ENCODE measurements at regions not wholly inside any gene's neighbourhood (a gene's known extent, or its start where the extent isn't known, plus 50 kb on each side); places are given as distances from the start of the nearest gene placed in this dataset.

GRCh38 chr2:208545403-208546042, 138.9 kb downstream of the PTH2R start:
- DNase-seq (ENCODE audit: low spot score): no peak

DNA sequence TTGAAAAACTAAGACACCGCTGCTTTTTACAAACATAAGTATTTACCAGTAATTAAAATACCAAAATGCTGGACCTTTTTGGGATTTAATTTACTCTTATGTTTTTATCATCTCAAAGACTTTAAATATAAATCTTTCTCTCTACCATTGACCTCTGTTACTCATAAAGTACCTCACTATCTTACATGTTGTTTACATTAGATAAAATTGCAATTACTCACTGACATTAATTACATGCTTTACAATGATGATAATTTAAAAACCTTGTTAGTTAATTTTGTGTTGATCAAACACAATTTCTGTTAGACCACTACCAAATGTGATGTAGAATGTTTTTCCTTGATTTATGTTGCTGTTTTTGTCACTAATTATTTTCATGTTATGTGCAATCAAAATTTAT, 139.5 kb downstream of the PTH2R start:
- no peak for DNase-seq (ENCODE audit: low spot score)

GRCh38 chr2:208546860-208547650, 140.5 kb downstream of the PTH2R start:
- DNase-seq (ENCODE audit: low spot score): no peak

- DNase-seq (ENCODE audit: low spot score): no peak
Observed at GRCh38 chr2:208548700-208549099, 142.1 kb downstream of the PTH2R start.

DNA sequence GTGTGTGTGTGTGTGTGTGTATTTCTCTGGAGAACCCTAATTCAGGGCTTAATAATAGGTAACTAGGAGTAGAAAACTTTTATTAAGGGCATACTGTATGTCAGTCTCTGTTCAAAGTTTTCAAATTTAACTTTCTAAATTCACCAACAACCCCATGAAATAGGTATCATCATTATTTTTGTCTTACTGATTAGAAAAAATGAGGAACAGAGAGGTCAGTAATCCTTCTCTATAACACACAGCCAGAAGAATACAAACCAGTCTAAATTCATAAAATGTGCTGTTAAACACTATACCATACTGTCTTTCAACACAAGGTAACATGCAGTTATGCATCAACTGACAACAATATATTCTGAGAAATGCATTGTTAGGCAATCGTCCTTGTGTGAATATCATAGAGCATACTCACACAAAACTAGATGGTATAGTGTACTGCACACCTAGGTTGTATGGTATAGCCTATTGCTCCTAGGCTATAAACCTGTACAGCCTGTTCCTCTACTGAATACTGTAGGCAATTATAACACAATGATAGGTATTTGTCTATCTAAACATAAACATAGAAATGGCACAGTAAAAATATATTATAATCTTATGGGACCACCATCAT, 143.1 kb downstream of the PTH2R start:
- no peak for DNase-seq (ENCODE audit: low spot score)

DNA sequence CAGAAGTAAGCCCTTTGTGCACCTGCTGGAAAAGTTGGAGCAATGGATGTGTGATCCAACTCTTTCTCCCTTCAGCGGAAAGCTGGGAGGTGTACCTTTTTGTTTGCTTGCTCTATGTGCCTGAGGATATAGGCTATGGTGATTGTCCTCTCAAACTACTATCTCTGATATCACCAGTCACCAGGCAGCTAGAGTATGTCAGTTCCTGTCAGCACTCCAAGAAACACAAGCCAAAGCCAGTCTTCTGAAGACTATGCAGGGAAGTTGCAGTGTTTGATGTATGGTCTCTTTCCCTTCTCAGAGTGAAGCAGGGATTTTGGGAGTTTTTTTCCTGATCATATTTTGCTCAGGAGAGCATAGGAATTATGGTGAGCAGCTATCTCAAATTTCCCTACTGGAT, 146.4 kb downstream of the PTH2R start:
- no peak for DNase-seq (ENCODE audit: low spot score)

DNA sequence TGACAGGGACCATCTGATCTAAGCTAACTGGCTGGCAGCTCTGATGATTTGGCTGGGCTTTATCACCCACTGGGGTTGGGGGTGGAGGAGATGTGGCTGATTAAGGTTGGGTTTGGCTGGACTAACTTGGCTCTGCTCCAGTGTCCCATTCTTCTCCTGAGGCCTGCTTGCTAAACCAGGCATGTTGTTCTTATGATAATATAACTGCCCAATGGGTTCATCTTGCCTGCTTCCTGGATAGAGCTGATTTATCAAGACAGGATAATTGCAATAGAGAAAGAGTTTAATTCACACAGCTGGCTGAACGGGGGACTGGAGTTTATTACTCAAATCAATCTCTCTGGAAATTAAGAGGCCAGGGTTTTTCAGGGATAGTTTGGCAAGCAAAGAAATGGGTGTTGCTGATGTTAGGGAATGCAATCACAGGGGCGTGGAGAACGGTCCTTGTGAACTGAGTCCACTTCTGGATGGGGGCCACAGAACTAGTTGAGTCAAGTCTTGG, 150.4 kb downstream of the PTH2R start:
- no peak for DNase-seq (ENCODE audit: low spot score)

DNA sequence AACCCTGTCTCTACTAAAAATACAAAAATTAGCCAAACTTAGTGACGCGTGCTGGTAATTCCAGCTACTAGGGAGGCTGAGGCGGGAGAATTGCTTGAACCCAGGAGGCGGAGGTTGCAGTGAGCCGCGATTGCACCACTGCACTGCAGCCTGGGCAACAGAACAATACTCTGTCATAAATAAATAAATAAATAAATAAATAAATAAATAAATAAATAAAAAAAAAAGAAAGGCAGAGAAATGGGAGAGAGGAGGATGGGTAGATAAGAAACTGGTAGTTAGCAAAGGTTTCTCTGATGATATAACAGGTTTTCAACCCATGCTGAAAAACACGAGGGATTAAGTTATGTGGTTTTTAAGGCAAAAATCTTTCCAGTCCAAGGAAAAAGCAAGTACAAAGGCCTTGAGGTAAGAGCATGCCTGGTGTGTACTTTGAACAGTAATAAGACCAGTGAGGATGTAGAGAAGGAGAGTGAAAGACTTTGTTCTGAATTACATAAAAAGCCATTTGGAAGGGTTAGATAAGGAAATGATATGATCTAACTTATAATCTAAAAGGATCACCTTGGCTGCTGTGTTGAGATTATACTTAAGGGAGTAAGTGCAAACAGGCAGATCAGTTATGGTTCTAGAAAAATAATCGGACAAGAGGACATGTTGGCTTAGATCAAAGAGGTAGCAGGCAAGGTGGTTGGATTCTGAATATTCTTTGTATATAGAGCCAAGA, 159.3 kb downstream of the PTH2R start:
- DNase-seq (ENCODE audit: low spot score): no peak

GRCh38 chr2:208568203-208568602, 161.6 kb downstream of the PTH2R start:
- no peak for DNase-seq (ENCODE audit: low spot score)

DNA sequence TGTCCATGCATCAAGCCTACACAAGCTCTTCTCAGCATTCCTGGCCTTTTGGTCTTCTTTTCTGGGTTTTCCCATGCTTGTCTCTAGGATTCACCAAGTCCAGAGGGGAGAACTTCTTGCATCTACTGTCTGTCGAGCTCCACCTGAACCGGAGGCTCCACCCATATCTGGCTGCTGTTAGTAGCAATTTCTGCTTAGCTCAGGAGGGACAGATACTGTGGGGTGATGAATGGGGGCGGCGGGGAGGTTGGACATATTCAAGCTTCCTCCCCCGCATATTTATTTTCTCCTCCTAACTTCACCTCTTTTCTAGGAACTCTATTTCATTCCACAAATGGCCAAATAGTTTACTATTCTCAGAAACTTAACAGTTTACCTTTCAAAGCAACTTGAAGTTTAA, 163.5 kb downstream of the PTH2R start:
- DNase-seq (ENCODE audit: low spot score): no peak

GRCh38 chr2:208570851-208571763, 164.5 kb downstream of the PTH2R start:
- DNase-seq (ENCODE audit: low spot score): no peak

GRCh38 chr2:208571764-208572131, 165.2 kb downstream of the PTH2R start:
- no peak for DNase-seq (ENCODE audit: low spot score)

GRCh38 chr2:208573569-208573968, 167.0 kb downstream of the PTH2R start:
- no peak for DNase-seq (ENCODE audit: low spot score)

DNA sequence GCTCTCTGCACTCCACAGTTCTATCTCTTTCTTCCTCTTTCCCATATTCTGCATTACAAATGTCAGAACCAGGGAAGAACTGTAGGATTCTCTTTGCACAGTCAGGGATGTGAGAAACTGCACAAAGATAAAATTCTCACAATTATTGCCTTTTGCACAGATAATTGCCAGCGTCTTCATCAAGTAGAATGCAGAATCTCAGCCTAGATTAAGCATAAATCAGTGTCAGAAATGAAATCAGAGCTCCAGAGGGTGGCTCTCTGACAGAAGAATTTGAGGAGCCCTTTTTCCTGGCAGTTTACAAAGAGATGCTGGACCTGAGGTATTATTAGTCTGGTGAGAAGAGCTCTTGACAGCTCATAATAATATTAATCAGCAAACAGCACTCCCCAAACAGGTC, 173.1 kb downstream of the PTH2R start:
- no peak for DNase-seq (ENCODE audit: low spot score)

DNA sequence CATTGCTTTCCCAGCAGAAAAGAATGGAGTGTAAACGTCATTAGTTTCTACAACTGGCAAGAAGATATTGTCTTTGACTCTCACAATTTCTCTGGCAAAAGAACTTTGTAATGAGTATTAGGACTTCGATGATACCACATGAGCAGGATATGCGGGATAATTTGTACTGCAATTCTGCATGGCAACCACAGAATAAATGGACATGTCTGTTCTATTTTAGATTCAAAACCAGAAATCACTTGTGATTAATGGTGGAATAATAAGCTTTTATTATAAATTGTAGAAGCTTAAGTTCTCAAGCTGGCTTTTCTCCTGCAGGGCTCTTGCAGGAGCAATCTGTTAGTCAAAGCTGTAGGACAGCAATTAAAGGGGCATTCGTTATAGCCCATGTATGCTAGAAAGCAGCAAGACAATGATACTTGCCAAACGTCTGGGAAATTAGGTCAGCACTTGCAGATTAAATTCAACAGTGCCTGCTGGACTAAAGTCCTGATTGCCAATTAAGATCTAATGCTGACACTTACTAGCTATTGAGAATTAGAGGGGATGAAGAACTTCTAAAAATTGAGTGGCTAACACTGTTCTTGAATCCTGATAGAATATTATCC, 177.9 kb downstream of the PTH2R start:
- no peak for DNase-seq (ENCODE audit: low spot score)

- DNase-seq (ENCODE audit: low spot score): no peak
Observed at GRCh38 chr2:208586516-208586915, 179.9 kb downstream of the PTH2R start.

- DNase-seq (ENCODE audit: low spot score): no peak
Observed at GRCh38 chr2:208594642-208595385, 188.2 kb downstream of the PTH2R start.

DNA sequence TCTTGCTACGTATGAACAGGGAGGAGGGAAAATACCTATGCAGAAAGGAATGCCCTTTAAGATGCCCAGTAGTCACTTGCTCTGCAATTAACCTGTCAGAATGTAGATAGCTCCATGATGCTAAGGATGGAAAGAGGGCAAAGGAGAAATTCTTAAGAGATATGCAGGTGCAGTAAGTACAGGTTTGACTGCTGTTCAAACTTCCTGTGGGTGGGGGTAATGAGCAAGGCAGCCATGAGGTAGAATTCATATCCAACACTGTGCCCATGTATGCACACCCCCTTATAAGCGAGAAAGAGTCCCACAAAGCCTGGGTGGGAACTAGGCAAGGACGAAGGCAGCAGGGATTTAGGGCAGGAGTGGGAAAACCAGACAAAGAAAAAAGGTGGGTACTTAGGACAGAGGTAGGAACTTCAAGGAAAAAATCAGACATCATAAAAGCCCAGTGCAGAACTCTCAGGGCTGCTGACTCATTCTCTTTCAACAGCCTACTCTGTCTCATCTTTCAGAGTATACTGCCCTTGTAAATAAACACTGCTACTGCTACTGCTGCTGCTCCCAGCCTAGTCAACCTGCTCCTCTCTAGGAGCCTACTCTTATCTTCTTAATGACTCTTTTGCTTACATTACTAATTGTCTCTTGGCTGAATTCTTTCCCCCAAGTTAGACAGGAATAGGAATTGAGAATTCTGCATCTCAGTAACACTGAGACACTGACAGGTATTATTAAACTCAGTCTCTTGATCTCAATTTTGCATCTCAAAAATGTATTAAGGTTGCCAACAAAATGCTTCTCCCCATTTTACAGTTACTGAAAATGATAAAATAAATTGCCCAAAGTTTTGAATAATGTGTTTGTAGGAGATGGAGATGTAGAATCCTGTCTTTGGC, 189.0 kb downstream of the PTH2R start:
- no peak for DNase-seq (ENCODE audit: low spot score)

- no peak for DNase-seq (ENCODE audit: low spot score)
Observed at GRCh38 chr2:208607694-208608093, 201.1 kb downstream of the PTH2R start.

Data from CD4-positive, alpha-beta T cell treated with Interleukin-6 at 100 ng/mL for 8 hours (primary cell).